ENCODE measurements at regions not wholly inside any gene's neighbourhood (a gene's known extent, or its start where the extent isn't known, plus 50 kb on each side); places are given as distances from the start of the nearest gene placed in this dataset.

- TF ChIP-seq, protein P1, sequence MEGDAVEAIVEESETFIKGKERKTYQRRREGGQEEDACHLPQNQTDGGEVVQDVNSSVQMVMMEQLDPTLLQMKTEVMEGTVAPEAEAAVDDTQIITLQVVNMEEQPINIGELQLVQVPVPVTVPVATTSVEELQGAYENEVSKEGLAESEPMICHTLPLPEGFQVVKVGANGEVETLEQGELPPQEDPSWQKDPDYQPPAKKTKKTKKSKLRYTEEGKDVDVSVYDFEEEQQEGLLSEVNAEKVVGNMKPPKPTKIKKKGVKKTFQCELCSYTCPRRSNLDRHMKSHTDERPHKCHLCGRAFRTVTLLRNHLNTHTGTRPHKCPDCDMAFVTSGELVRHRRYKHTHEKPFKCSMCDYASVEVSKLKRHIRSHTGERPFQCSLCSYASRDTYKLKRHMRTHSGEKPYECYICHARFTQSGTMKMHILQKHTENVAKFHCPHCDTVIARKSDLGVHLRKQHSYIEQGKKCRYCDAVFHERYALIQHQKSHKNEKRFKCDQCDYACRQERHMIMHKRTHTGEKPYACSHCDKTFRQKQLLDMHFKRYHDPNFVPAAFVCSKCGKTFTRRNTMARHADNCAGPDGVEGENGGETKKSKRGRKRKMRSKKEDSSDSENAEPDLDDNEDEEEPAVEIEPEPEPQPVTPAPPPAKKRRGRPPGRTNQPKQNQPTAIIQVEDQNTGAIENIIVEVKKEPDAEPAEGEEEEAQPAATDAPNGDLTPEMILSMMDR (IDR thresholded peaks at IDR 0.05; ENCODE audit: unreplicated experiment): no peak
- Mint-ChIP-seq H3K36me3 (ENCODE audit: insufficient read depth, unreplicated experiment) (no peaks in the 10 kb centered on the region), H3K4me1 (ENCODE audit: insufficient read depth, unreplicated experiment) (peaks cover 4% of the 10 kb centered on the region), H3K27ac (ENCODE audit: low read depth, unreplicated experiment) (peak overlapping the region; percentile 67), H3K4me3 (ENCODE audit: unreplicated experiment) (no peak overlapping the region), H3K27me3 (ENCODE audit: insufficient read depth, unreplicated experiment) (no peaks in the 10 kb centered on the region), H3K9me3 (ENCODE audit: unreplicated experiment) (no peaks in the 10 kb centered on the region)
- no TSS peak for BruUV-seq (replicated peaks)
- intact Hi-C loops (cut with micrococcal nuclease): no loop called here
- DNase-seq (ENCODE audit: unreplicated experiment): no peak
- ChIA-PET POLR2A (no interaction called here), CTCF (interaction anchor here (0.6 kb wide), 1 partner anchor 543 kb away, joined by 3 read pairs; no protein-coding TSS in a partner anchor)
Measured at GRCh38 chr17:13922885-13923284, 146.4 kb upstream of the COX10 start.

DNA sequence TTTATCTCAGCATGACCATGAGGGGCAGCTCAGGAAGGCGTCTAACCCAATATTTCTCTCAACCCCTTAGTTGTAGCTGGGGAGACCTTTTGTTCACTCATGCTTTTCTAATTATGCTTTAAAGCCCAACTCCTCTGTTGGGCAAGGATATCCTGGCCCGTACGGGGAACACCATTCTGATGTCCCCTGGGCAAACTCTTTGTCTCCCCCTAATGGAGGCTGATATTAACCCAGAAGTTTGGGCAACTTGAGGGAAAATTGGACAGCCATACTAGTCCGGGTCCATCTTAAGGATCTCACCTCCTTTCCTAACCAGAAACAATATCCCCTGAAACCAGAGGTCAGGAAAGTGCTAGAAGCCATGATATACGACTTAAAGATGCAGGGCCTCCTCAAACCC, 143.7 kb upstream of the COX10 start:
- CTCF ChIA-PET: no interaction called here
- H3K4me3 Mint-ChIP-seq (ENCODE audit: unreplicated experiment): no peak overlapping the region
- POLR2A ChIA-PET: no interaction called here
- no peaks in the 10 kb centered on the region for H3K27me3 Mint-ChIP-seq (ENCODE audit: insufficient read depth, unreplicated experiment)
- no peak overlapping the region for H3K27ac Mint-ChIP-seq (ENCODE audit: low read depth, unreplicated experiment)
- TF ChIP-seq, protein P1 (IDR thresholded peaks at IDR 0.05; ENCODE audit: unreplicated experiment): peak; percentile 14
- H3K4me1 Mint-ChIP-seq (ENCODE audit: insufficient read depth, unreplicated experiment): peaks cover 2% of the 10 kb centered on the region
- H3K9me3 Mint-ChIP-seq (ENCODE audit: unreplicated experiment): no peaks in the 10 kb centered on the region
- intact Hi-C loops (cut with micrococcal nuclease): no loop called here
- H3K36me3 Mint-ChIP-seq (ENCODE audit: insufficient read depth, unreplicated experiment): no peaks in the 10 kb centered on the region
- no TSS peak for BruUV-seq (replicated peaks)
- DNase-seq (ENCODE audit: unreplicated experiment): peak; percentile 31

DNA sequence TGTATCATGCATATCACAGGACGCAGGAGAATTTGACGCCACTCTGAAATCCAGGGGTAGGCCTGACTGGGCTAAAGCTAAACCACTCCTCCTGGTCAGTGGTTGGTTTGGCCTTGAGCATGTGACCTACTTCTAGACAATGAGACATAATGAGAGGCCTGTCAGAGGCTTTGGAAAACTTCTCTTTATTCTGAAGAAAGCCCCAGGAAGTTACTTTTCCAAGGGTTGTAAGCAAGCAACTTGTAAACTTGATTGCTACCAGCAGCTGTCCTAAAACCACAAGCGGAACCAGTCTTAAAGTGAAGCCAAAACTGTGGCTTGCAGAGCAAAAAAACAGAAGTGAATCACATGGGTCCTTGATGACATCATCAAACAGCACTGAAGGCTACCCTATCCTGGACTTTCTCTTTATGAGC, 138.2 kb upstream of the COX10 start:
- Mint-ChIP-seq H3K36me3 (ENCODE audit: insufficient read depth, unreplicated experiment) (no peaks in the 10 kb centered on the region), H3K4me1 (ENCODE audit: insufficient read depth, unreplicated experiment) (peaks cover 40% of the 10 kb centered on the region), H3K27me3 (ENCODE audit: insufficient read depth, unreplicated experiment) (no peaks in the 10 kb centered on the region), H3K9me3 (ENCODE audit: unreplicated experiment) (no peaks in the 10 kb centered on the region), H3K27ac (ENCODE audit: low read depth, unreplicated experiment) (peak overlapping the region; percentile 50), H3K4me3 (ENCODE audit: unreplicated experiment) (no peak overlapping the region)
- TF ChIP-seq, protein P1 (IDR thresholded peaks at IDR 0.05; ENCODE audit: unreplicated experiment): no peak
- intact Hi-C loops (cut with micrococcal nuclease): loop anchor here (2.0 kb wide), 1 partner anchor 370 kb away; the partner anchor contains the start of gene HS3ST3B1
- peak; percentile 25 for DNase-seq (ENCODE audit: unreplicated experiment)
- BruUV-seq (replicated peaks): no TSS peak
- ChIA-PET POLR2A (interaction anchor here (0.6 to 2.6 kb wide), 9 partner anchors 10 to 1219 kb away, joined by 3 to 12 read pairs (median 3); no protein-coding TSS in a partner anchor), CTCF (interaction anchor here (0.6 kb wide), 1 partner anchor 92 kb away, joined by 4 read pairs; no protein-coding TSS in a partner anchor)

GRCh38 chr17:13931800-13932460, 137.4 kb upstream of the COX10 start:
- Mint-ChIP-seq H3K27ac (ENCODE audit: low read depth, unreplicated experiment) (peak overlapping the region; percentile 50), H3K36me3 (ENCODE audit: insufficient read depth, unreplicated experiment) (no peaks in the 10 kb centered on the region), H3K27me3 (ENCODE audit: insufficient read depth, unreplicated experiment) (no peaks in the 10 kb centered on the region), H3K4me1 (ENCODE audit: insufficient read depth, unreplicated experiment) (peaks cover 40% of the 10 kb centered on the region), H3K9me3 (ENCODE audit: unreplicated experiment) (no peaks in the 10 kb centered on the region), H3K4me3 (ENCODE audit: unreplicated experiment) (no peak overlapping the region)
- POLR2A ChIA-PET: interaction anchor here (0.6 to 2.6 kb wide), 12 partner anchors 9 to 580 kb away, joined by 3 to 12 read pairs (median 3); no protein-coding TSS in a partner anchor
- BruUV-seq (replicated peaks): no TSS peak
- intact Hi-C loops (cut with micrococcal nuclease): loop anchor here (2.0 kb wide), 1 partner anchor 369 kb away; the partner anchor contains the start of gene HS3ST3B1
- CTCF ChIA-PET: interaction anchor here (0.6 to 0.7 kb wide), 2 partner anchors 10 to 530 kb away, joined by 3 to 4 read pairs; no protein-coding TSS in a partner anchor
- TF ChIP-seq, protein P1 (IDR thresholded peaks at IDR 0.05; ENCODE audit: unreplicated experiment): no peak
- peak; percentile 94 for DNase-seq (ENCODE audit: unreplicated experiment)

Measured in MCF 10A (cell line).